PC-3 (cell line): ENCODE measurements at regions not wholly inside any gene's neighbourhood (a gene's known extent, or its start where the extent isn't known, plus 50 kb on each side); places are given as distances from the start of the nearest gene placed in this dataset.

Experiments used
- EZH2 ChIP-seq: fragments of 300-600 bp; sonication (generic); IDR thresholded peaks from one replicate; pipeline ENCODE4 v1.6.1; 2017; ENCODE audit warnings: antibody characterized with exemption, mild to moderate bottlenecking, low read length; ENCODE audit not compliant: unreplicated experiment
- TF ChIP-seq, protein P1 (sequence below): fragments of 300-600 bp; sonication (generic); conservative IDR thresholded peaks from 2 replicates; pipeline ENCODE4 v1.5.1; 2017; ENCODE audit warnings: antibody characterized with exemption, low read depth, mild to moderate bottlenecking, low read length

DNA sequence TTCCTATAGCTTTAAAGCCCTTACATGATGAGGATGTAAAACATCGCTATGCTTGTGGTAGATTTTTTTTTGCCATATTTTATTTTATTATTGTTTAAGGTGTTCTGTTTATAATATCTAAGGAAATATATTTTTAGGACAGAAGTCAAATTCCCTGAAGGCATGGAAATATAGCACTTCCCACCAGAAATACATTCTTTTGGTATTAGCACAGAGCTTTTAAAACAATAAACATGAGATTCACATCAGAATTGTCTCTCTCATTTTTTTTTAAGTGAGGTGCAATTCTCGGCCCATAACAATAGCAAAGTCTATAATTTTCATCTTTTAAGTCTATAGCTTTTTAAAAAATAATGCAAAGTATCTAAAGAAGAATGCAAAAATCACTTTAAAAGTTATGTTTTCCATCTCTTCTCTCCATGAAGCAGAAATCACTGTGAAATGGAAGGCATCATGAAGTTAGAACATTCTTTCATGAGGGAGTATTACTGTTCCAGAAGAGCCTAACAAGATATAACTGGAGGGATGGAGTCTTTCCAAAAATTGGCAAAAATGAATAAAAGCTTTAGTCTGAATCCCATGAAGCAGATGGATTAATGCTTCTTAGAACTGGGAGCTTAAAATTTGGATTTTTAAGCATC is 283.6 kb upstream of the TRIB2 start:
- TF ChIP-seq, protein P1, sequence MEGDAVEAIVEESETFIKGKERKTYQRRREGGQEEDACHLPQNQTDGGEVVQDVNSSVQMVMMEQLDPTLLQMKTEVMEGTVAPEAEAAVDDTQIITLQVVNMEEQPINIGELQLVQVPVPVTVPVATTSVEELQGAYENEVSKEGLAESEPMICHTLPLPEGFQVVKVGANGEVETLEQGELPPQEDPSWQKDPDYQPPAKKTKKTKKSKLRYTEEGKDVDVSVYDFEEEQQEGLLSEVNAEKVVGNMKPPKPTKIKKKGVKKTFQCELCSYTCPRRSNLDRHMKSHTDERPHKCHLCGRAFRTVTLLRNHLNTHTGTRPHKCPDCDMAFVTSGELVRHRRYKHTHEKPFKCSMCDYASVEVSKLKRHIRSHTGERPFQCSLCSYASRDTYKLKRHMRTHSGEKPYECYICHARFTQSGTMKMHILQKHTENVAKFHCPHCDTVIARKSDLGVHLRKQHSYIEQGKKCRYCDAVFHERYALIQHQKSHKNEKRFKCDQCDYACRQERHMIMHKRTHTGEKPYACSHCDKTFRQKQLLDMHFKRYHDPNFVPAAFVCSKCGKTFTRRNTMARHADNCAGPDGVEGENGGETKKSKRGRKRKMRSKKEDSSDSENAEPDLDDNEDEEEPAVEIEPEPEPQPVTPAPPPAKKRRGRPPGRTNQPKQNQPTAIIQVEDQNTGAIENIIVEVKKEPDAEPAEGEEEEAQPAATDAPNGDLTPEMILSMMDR, result no peak
- TF ChIP-seq EZH2, result no peak
